H1 (cell line): ENCODE measurements at regions not wholly inside any gene's neighbourhood (a gene's known extent, or its start where the extent isn't known, plus 50 kb on each side); places are given as distances from the start of the nearest gene placed in this dataset.

Experiments used
- CTCF ChIA-PET: fragments of 300-600 bp; sonication (Branson Sonifier 250); formaldehyde crosslinking; loops from one replicate; lab custom pipeline; 2021; ENCODE audit not compliant: partially characterized antibody; lab: Charles Lee
- POLR2A ChIA-PET: fragments of 300-600 bp; sonication (Branson Sonifier 250); formaldehyde crosslinking; loops from one replicate; lab custom pipeline; 2021; ENCODE audit warnings: inconsistent platforms; ENCODE audit not compliant: partially characterized antibody; lab: Charles Lee
- DNase-seq, 2 experiments: peaks; one replicate each; pipeline versions ENCODE4 v3.0.0 to v3.0.0-alpha.2; 2010 to 2022; ENCODE audit warnings: low spot score in 2 of 2, low read depth in 1 of 2, mixed read lengths in 1 of 2
- FAIRE-seq: peaks from 2 replicates; lab custom pipeline; 2011; peaks lifted over from hg19 to GRCh38; lab: Jason Lieb, UNC
- H2AFZ ChIP-seq: 2 replicates; pipeline ENCODE4 v1.8.1; 2012; ENCODE audit warnings: low read length, inconsistent platforms
- H2AK5ac ChIP-seq: 2 replicates; pipeline ENCODE4 v1.6.1; 2013; ENCODE audit warnings: low read depth, low read length
- H2BK120ac ChIP-seq: replicated peaks from 2 replicates; pipeline ENCODE3; 2013; ENCODE audit warnings: low read depth, low read length, inconsistent platforms
- H2BK12ac ChIP-seq: 2 replicates; pipeline ENCODE4 v1.6.1; 2013; ENCODE audit warnings: low read depth, low read length
- H2BK15ac ChIP-seq: 2 replicates; pipeline ENCODE4 v1.6.1; 2013; ENCODE audit warnings: low read length
- H2BK20ac ChIP-seq: 2 replicates; pipeline ENCODE4 v1.6.1; 2013; ENCODE audit warnings: low read length
- H2BK5ac ChIP-seq: 2 replicates; pipeline ENCODE4 v1.6.1; 2013; ENCODE audit warnings: low read depth, low read length
- H3K14ac ChIP-seq: 2 replicates; pipeline ENCODE4 v1.6.1; 2013; ENCODE audit warnings: inconsistent platforms; ENCODE audit not compliant: insufficient read length
- H3K18ac ChIP-seq: 2 replicates; pipeline ENCODE4 v1.6.1; 2013; ENCODE audit warnings: low read length; ENCODE audit errors: extremely low read depth
- H3K23ac ChIP-seq: 2 replicates; pipeline ENCODE4 v1.6.1; 2013; ENCODE audit warnings: inconsistent platforms; ENCODE audit not compliant: insufficient read length
- H3K23me2 ChIP-seq: 2 replicates; pipeline ENCODE4 v1.6.1; 2013; ENCODE audit warnings: low read depth, low read length
- H3K27ac ChIP-seq: 2 replicates; pipeline ENCODE4 v1.6.1; 2011; ENCODE audit warnings: low read depth, low read length, inconsistent platforms
- H3K27me3 ChIP-seq, 4 experiments: replicated peaks in 1 of 4; 1 replicate in 1 of 4; 2 replicates in 3 of 4; pipeline versions ENCODE4 v1.6.1 to v1.8.1; 2011 to 2013; ENCODE audit warnings: low read length in 3 of 4, mild to moderate bottlenecking in 3 of 4, inconsistent platforms in 2 of 4, mixed read lengths in 2 of 4, moderate library complexity in 1 of 4; ENCODE audit not compliant: control insufficient read depth in 3 of 4, insufficient read depth in 3 of 4; ENCODE audit errors: extremely low read depth in 1 of 4
- H3K36me3 ChIP-seq, 4 experiments: 2 replicates each; pipeline versions ENCODE4 v1.6.1 to v1.8.1; 2011 to 2013; ENCODE audit warnings: mild to moderate bottlenecking in 4 of 4, low read length in 3 of 4, moderate library complexity in 2 of 4, control low read depth in 1 of 4, inconsistent platforms in 1 of 4; ENCODE audit not compliant: insufficient read depth in 4 of 4, control insufficient read depth in 2 of 4
- H3K4ac ChIP-seq: replicated peaks from 2 replicates; pipeline ENCODE3; 2013; ENCODE audit warnings: low read length, low read depth, mixed read lengths, inconsistent platforms; ENCODE audit not compliant: insufficient read length
- H3K4me1 ChIP-seq, 4 experiments: replicated peaks in 1 of 4; 1 replicate in 1 of 4; 2 replicates in 3 of 4; pipeline versions ENCODE4 v1.6.1 to v1.8.1; 2011 to 2013; ENCODE audit warnings: low read length in 3 of 4, inconsistent platforms in 2 of 4, mixed read lengths in 1 of 4; ENCODE audit not compliant: insufficient read depth in 4 of 4, control insufficient read depth in 3 of 4
- H3K4me2 ChIP-seq, 2 experiments: 2 replicates each; pipeline versions ENCODE4 v1.6.1 to v1.8.1; 2011 to 2013; ENCODE audit warnings: low read depth in 2 of 2, low read length in 2 of 2, control low read depth in 1 of 2, inconsistent platforms in 1 of 2, mild to moderate bottlenecking in 1 of 2; ENCODE audit not compliant: insufficient read depth in 1 of 2
- H3K4me3 ChIP-seq, 4 experiments: fragments of 200-600, 300-600 bp in 1 of 4; sonication (generic), shearing (Covaris generic), sonication (Bioruptor Twin) in 1 of 4; 2 replicates each; pipeline versions ENCODE4 v1.5.1 to v1.8.1; 2011 to 2016; ENCODE audit warnings: low read length in 4 of 4, low read depth in 3 of 4, control low read depth in 2 of 4, inconsistent platforms in 2 of 4, mild to moderate bottlenecking in 2 of 4, mixed read lengths in 1 of 4, moderate library complexity in 1 of 4; ENCODE audit not compliant: insufficient read depth in 2 of 4; ENCODE audit errors: extremely low read depth in 1 of 4
- H3K56ac ChIP-seq: replicated peaks from 2 replicates; pipeline ENCODE3; 2013; ENCODE audit warnings: low read depth, mild to moderate bottlenecking, mixed read lengths, low read length, inconsistent platforms; ENCODE audit not compliant: insufficient read length
- H3K79me1 ChIP-seq: 2 replicates; pipeline ENCODE4 v1.6.1; 2013; ENCODE audit warnings: low read depth, low read length, control low read depth
- H3K79me2 ChIP-seq, 2 experiments: 2 replicates each; pipeline versions ENCODE4 v1.6.1 to v1.8.1; 2012 to 2013; ENCODE audit warnings: low read length in 2 of 2, mild to moderate bottlenecking in 2 of 2, inconsistent platforms in 1 of 2; ENCODE audit not compliant: insufficient read depth in 2 of 2, control insufficient read depth in 1 of 2
- H3K9ac ChIP-seq, 4 experiments: replicated peaks in 1 of 4; 1 replicate in 1 of 4; 2 replicates in 3 of 4; pipeline versions ENCODE4 v1.6.1 to v1.8.1; 2011 to 2013; ENCODE audit warnings: low read depth in 3 of 4, low read length in 3 of 4, control low read depth in 2 of 4, mild to moderate bottlenecking in 2 of 4, moderate library complexity in 2 of 4, inconsistent platforms in 1 of 4; ENCODE audit errors: extremely low read depth in 1 of 4
- H3K9me3 ChIP-seq, 2 experiments: 2 replicates each; pipeline versions ENCODE4 v1.6.1 to v1.8.1; 2012 to 2013; ENCODE audit warnings: mild to moderate bottlenecking in 2 of 2, moderate library complexity in 2 of 2, control low read depth in 1 of 2, inconsistent platforms in 1 of 2, low read depth in 1 of 2, low read length in 1 of 2, mixed read lengths in 1 of 2; ENCODE audit not compliant: insufficient read depth in 2 of 2
- H4K20me1 ChIP-seq, 2 experiments: replicated peaks in 1 of 2; 2 replicates each; pipeline versions ENCODE3 to v1.8.1; 2011 to 2013; ENCODE audit warnings: inconsistent platforms in 2 of 2, low read length in 2 of 2, mild to moderate bottlenecking in 1 of 2; ENCODE audit not compliant: insufficient read depth in 2 of 2, control insufficient read depth in 1 of 2
- H4K5ac ChIP-seq: 2 replicates; pipeline ENCODE4 v1.6.1; 2013; ENCODE audit warnings: low read length, low read depth, mixed read lengths, inconsistent platforms; ENCODE audit not compliant: insufficient read length
- H4K8ac ChIP-seq: 2 replicates; pipeline ENCODE4 v1.8.0; 2013; ENCODE audit warnings: mild to moderate bottlenecking, moderate library complexity, low read length, inconsistent platforms; ENCODE audit not compliant: insufficient read depth; ENCODE audit errors: extremely low read depth
- H4K91ac ChIP-seq: replicated peaks from 2 replicates; pipeline ENCODE3; 2013; ENCODE audit warnings: low read length, mixed read lengths, inconsistent platforms; ENCODE audit not compliant: insufficient read length
- GTF2F1 ChIP-seq: IDR thresholded peaks from 2 replicates; pipeline ENCODE4 v1.6.1; 2012; ENCODE audit warnings: low read depth, low read length, improper control_type of control experiment, borderline replicate concordance
- RXRA ChIP-seq: IDR thresholded peaks from 2 replicates; pipeline ENCODE4 v1.6.1; 2011; ENCODE audit warnings: low read depth, mild to moderate bottlenecking, low read length, moderate library complexity; ENCODE audit not compliant: insufficient read depth
- WGBS, 2 experiments: shearing (Covaris generic) in 1 of 2; methylation state at CpG; one replicate each; pipeline versions ENCODE4 v1.1.6 to v1.1.7; 2013 to 2015; ENCODE audit warnings: low lambda C conversion rate in 2 of 2, mixed read lengths in 2 of 2, inconsistent platforms in 1 of 2, low coverage in 1 of 2, missing lambda C conversion rate in 1 of 2; ENCODE audit not compliant: insufficient replicate concordance in 2 of 2, insufficient coverage in 1 of 2, insufficient read length in 1 of 2; ENCODE audit errors: extremely low coverage in 1 of 2, missing lambda C conversion rate in 1 of 2; 5-methylcytosine and 5-hydroxymethylcytosine counted together

DNA sequence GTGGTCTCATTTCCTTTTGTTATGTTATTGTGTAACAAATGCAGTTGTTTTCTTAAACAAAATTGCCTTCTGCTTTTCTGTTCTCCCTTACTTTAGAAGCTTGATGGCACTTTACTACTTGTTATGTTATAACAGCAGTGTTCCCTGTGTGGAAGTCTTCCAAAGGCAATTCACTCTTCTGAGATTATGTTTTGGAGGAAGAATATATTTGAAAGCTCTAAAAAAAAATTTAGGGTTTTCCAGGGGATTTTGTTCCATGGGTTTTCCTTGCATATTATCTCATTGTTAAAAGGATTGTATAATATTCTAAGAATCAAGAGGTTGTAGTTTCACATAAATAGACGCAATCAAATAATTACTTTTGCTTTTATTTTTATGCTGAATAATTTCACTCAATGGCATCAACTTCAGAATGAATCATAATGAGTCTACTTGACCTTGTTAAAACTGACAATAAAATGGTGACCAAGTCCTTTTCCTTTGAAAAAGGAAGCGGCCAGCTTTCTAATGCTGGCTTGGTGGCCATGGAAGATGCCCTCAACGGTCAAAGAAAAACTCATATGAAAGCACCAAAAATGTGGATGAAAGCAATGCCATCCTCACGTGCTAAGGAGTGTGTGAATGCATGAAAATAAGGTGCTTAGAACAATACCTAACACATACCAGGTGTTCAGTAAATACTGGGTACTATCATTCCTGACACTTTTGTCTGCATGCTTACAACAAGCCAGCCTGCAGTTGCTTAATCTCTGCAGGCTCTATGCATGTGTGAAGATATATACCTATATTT lies 92.4 kb upstream of the KLF6 start:
- Histone ChIP-seq H2BK15ac (0 out of 2 replicates have a peak overlapping the region, but pooled peaks have one; percentile 92), H3K36me3 (no peaks in the 10 kb centered on the region), H2AFZ (no peak overlapping the region), H4K8ac (no peak overlapping the region), H3K56ac (no peak overlapping the region), H3K9ac (no peak overlapping the region), H3K79me2 (no peaks in the 10 kb centered on the region), H3K27ac (no peak overlapping the region), H3K27me3 (no peaks in the 10 kb centered on the region), H3K4me2 (no peak overlapping the region), H2BK5ac (no peak overlapping the region), H3K4me1 (peaks cover 0 to 3% (median 2%) of the 10 kb centered on the region in 4 experiments; a peak in 2 of 7 replicates), H4K5ac (no peak overlapping the region), H3K4me3 (no peak overlapping the region), H3K18ac (no peak overlapping the region), H4K20me1 (no peaks in the 10 kb centered on the region), H3K23me2 (no peaks in the 10 kb centered on the region), H2BK20ac (no peak overlapping the region), H3K4ac (no peak overlapping the region), H3K14ac (no peak overlapping the region), H4K91ac (no peak overlapping the region), H3K79me1 (no peaks in the 10 kb centered on the region), H2AK5ac (no peak overlapping the region), H2BK12ac (no peak overlapping the region), H3K9me3 (no peaks in the 10 kb centered on the region), H3K23ac (no peak overlapping the region), H2BK120ac (no peak overlapping the region)
- DNase-seq, result no peak
- FAIRE-seq, result no peak
- WGBS, 2 experiments, result 65% methylated on average over 4 of the region's 4 CpGs; no CpG with 5 or more reads in 1 of the 2 experiments
- TF ChIP-seq RXRA (no peak), GTF2F1 (no peak)
- ChIA-PET POLR2A (interaction anchor here (1.1 to 1.6 kb wide), 2 partner anchors 10 to 11 kb away, joined by 3 read pairs; no protein-coding TSS in a partner anchor), CTCF (interaction anchor here (1.2 kb wide), 1 partner anchor 11 kb away, joined by 3 read pairs; no protein-coding TSS in a partner anchor)
